Dermis microvascular lymphatic vessel endothelial cell (primary cell): ENCODE measurements at regions not wholly inside any gene's neighbourhood (a gene's known extent, or its start where the extent isn't known, plus 50 kb on each side); places are given as distances from the start of the nearest gene placed in this dataset.

Source experiments
- DNase-seq, 2 donors: peaks; one replicate each; pipeline versions ENCODE4 v3.0.0 to v3.0.0-alpha.2; 2010; ENCODE audit warnings: low read depth in 2 of 2

GRCh38 chr4:173703021-173703420, 173.0 kb upstream of the HAND2 start:
- no peak for DNase-seq

GRCh38 chr4:173700650-173701049, 170.6 kb upstream of the HAND2 start:
- no peak for DNase-seq

GRCh38 chr4:173699841-173700475, 169.9 kb upstream of the HAND2 start:
- no peak for DNase-seq

- DNase-seq, result no peak
Observed at GRCh38 chr4:173698557-173699262, 168.7 kb upstream of the HAND2 start.

- no peak for DNase-seq
Observed at GRCh38 chr4:173697840-173698239, 167.8 kb upstream of the HAND2 start.

GRCh38 chr4:173696551-173696950, 166.5 kb upstream of the HAND2 start:
- DNase-seq, result no peak

GRCh38 chr4:173696011-173696410, 166.0 kb upstream of the HAND2 start:
- no peak for DNase-seq

GRCh38 chr4:173685831-173686210, 155.8 kb upstream of the HAND2 start:
- DNase-seq, result no peak

GRCh38 chr4:173685165-173685830, 155.3 kb upstream of the HAND2 start:
- DNase-seq, result no peak

GRCh38 chr4:173684223-173684622, 154.2 kb upstream of the HAND2 start:
- DNase-seq, result no peak

- no peak for DNase-seq
Observed at GRCh38 chr4:173682609-173683008, 152.6 kb upstream of the HAND2 start.

- DNase-seq, result no peak
Observed at GRCh38 chr4:173680278-173680677, 150.2 kb upstream of the HAND2 start.

GRCh38 chr4:173675446-173675845, 145.4 kb upstream of the HAND2 start:
- DNase-seq, result no peak

- no peak for DNase-seq
Observed at GRCh38 chr4:173669460-173670179, 139.6 kb upstream of the HAND2 start.

- DNase-seq, result no peak
Observed at GRCh38 chr4:173661001-173661400, 131.0 kb upstream of the HAND2 start.

GRCh38 chr4:173656898-173657297, 126.9 kb upstream of the HAND2 start:
- DNase-seq, result no peak

GRCh38 chr4:173652283-173652931, 122.4 kb upstream of the HAND2 start:
- no peak for DNase-seq

GRCh38 chr4:173651651-173652282, 121.7 kb upstream of the HAND2 start:
- no peak for DNase-seq

- no peak for DNase-seq
Observed at GRCh38 chr4:173647902-173648301, 117.9 kb upstream of the HAND2 start.

- DNase-seq, result no peak
Observed at GRCh38 chr4:173642509-173642908, 112.5 kb upstream of the HAND2 start.

GRCh38 chr4:173635395-173635794, 105.4 kb upstream of the HAND2 start:
- DNase-seq, result no peak
